ENCODE measurements at regions not wholly inside any gene's neighbourhood (a gene's known extent, or its start where the extent isn't known, plus 50 kb on each side); places are given as distances from the start of the nearest gene placed in this dataset.

- no peaks in the 10 kb centered on the region for H3K27me3 ChIP-seq (ENCODE audit: insufficient read depth, poor library complexity, severe bottlenecking)
Measured at GRCh38 chr4:186819342-186820086, 95.9 kb upstream of the FAT1 start.

DNA sequence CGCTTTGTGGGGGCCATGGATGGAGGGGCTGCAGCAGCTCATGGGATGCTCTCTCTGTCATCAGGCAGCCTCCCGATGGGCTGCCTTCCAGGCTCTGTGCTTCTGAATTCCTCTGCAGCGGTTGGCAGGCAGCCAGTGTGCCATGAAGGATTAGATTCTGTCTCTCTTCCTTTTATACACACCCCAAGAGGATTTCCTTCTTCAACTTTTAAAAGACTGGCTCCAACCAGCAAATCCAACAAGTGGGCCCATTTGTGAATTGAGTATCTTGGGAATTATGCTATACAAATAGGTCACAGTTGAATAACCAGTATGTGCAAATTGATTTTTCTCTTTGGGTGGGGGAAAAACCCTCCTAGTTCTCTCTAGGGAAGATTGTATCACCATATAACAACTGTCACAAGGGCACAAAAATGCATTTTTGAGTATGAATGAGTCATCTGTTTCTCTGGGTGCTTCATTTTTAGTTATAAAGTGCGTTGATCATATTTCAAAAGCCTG, 96.8 kb upstream of the FAT1 start:
- Histone ChIP-seq H3K27ac (replicated peaks) (no peak overlapping the region), H3K27me3 (ENCODE audit: insufficient read depth, poor library complexity, severe bottlenecking) (no peaks in the 10 kb centered on the region), H3K4me3 (replicated peaks; ENCODE audit: insufficient read depth, low read length) (no peak overlapping the region)
- TF ChIP-seq POLR2AphosphoS5 (IDR thresholded peaks at IDR 0.05; ENCODE audit: low read depth), result no peak
- no peak for TF ChIP-seq GABPA (IDR thresholded peaks at IDR 0.05; ENCODE audit: low read depth)
- no peak for TF ChIP-seq SPI1 (IDR thresholded peaks at IDR 0.05; ENCODE audit: borderline replicate concordance, low read depth)
- TF ChIP-seq, protein P1, sequence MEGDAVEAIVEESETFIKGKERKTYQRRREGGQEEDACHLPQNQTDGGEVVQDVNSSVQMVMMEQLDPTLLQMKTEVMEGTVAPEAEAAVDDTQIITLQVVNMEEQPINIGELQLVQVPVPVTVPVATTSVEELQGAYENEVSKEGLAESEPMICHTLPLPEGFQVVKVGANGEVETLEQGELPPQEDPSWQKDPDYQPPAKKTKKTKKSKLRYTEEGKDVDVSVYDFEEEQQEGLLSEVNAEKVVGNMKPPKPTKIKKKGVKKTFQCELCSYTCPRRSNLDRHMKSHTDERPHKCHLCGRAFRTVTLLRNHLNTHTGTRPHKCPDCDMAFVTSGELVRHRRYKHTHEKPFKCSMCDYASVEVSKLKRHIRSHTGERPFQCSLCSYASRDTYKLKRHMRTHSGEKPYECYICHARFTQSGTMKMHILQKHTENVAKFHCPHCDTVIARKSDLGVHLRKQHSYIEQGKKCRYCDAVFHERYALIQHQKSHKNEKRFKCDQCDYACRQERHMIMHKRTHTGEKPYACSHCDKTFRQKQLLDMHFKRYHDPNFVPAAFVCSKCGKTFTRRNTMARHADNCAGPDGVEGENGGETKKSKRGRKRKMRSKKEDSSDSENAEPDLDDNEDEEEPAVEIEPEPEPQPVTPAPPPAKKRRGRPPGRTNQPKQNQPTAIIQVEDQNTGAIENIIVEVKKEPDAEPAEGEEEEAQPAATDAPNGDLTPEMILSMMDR (IDR thresholded peaks at IDR 0.05; ENCODE audit: insufficient read depth, low read length), result no peak
- TF ChIP-seq REST (IDR thresholded peaks at IDR 0.05; ENCODE audit: insufficient replicate concordance, low read depth), result no peak
- DNase-seq (ENCODE audit: low read depth in 1 of 2, low spot score in 1 of 2), result no peak

More at GRCh38 chr4:186819342-186820086, 95.9 kb upstream of the FAT1 start:
- no peak for DNase-seq (ENCODE audit: low read depth in 1 of 2, low spot score in 1 of 2)
- Histone ChIP-seq H3K27ac (replicated peaks) (no peak overlapping the region), H3K4me3 (replicated peaks; ENCODE audit: insufficient read depth, low read length) (no peak overlapping the region)
- TF ChIP-seq SPI1 (IDR thresholded peaks at IDR 0.05; ENCODE audit: borderline replicate concordance, low read depth) (no peak), GABPA (IDR thresholded peaks at IDR 0.05; ENCODE audit: low read depth) (no peak), POLR2AphosphoS5 (IDR thresholded peaks at IDR 0.05; ENCODE audit: low read depth) (no peak), REST (IDR thresholded peaks at IDR 0.05; ENCODE audit: insufficient replicate concordance, low read depth) (no peak)
- TF ChIP-seq, protein P1 (IDR thresholded peaks at IDR 0.05; ENCODE audit: insufficient read depth, low read length), result no peak

DNA sequence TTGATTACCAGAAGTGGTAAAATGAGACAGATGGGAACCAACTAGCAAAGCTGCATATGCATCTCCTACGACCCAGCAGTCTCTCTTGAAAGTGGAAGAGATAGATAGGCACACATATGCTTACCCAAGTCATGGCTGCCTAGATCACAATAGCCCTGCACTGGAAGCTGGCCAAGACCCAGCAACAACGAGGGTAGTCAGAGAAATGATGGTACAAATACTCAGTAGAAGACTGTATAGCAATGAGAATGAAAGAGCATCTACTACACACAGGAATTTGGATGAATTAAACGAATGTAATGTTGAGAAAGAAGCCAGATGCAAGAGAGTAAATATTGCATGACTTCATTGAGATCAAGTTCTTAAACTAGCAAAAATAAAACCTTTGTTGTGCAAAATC, 100.3 kb upstream of the FAT1 start:
- DNase-seq (ENCODE audit: low read depth in 1 of 2, low spot score in 1 of 2), result no peak
- no peak for TF ChIP-seq SPI1 (IDR thresholded peaks at IDR 0.05; ENCODE audit: borderline replicate concordance, low read depth)
- TF ChIP-seq POLR2AphosphoS5 (IDR thresholded peaks at IDR 0.05; ENCODE audit: low read depth), result no peak
- TF ChIP-seq, protein P1 (IDR thresholded peaks at IDR 0.05; ENCODE audit: insufficient read depth, low read length), result no peak
- no peak for TF ChIP-seq GABPA (IDR thresholded peaks at IDR 0.05; ENCODE audit: low read depth)
- TF ChIP-seq REST (IDR thresholded peaks at IDR 0.05; ENCODE audit: insufficient replicate concordance, low read depth), result no peak
- Histone ChIP-seq H3K4me3 (replicated peaks; ENCODE audit: insufficient read depth, low read length) (no peak overlapping the region), H3K27me3 (ENCODE audit: insufficient read depth, poor library complexity, severe bottlenecking) (no peaks in the 10 kb centered on the region), H3K27ac (replicated peaks) (no peak overlapping the region)
